GM18867 (cell line): ENCODE measurements at regions not wholly inside any gene's neighbourhood (a gene's known extent, or its start where the extent isn't known, plus 50 kb on each side); places are given as distances from the start of the nearest gene placed in this dataset.

Experiments
- ATAC-seq: cut with Tn5 transposase; IDR thresholded peaks from one replicate; pipeline ENCODE4 v1.9.1; 2021; ENCODE audit warnings: mild to moderate bottlenecking, moderate library complexity; ENCODE audit not compliant: unreplicated experiment

- no peak for ATAC-seq
Measured at GRCh38 chr6:134866563-134866962, 83.3 kb downstream of the ALDH8A1 start.

- ATAC-seq = no peak
Measured at GRCh38 chr6:134864558-134864957, 85.3 kb downstream of the ALDH8A1 start.

GRCh38 chr6:134863763-134864510, 86.0 kb downstream of the ALDH8A1 start:
- ATAC-seq = no peak

- ATAC-seq = no peak
Measured at GRCh38 chr6:134854366-134854765, 95.5 kb downstream of the ALDH8A1 start.

GRCh38 chr6:134853111-134854055, 96.5 kb downstream of the ALDH8A1 start:
- ATAC-seq = no peak

- ATAC-seq = no peak
Measured at GRCh38 chr6:134851548-134851947, 98.4 kb downstream of the ALDH8A1 start.

- no peak for ATAC-seq
Measured at GRCh38 chr6:134850721-134851305, 99.1 kb downstream of the ALDH8A1 start.

- no peak for ATAC-seq
Measured at GRCh38 chr6:134849920-134850447, 99.9 kb downstream of the ALDH8A1 start.

- ATAC-seq = no peak
Measured at GRCh38 chr6:134848076-134848475, 101.8 kb downstream of the ALDH8A1 start.

- ATAC-seq = no peak
Measured at GRCh38 chr6:134846865-134847264, 103.0 kb downstream of the ALDH8A1 start.

- ATAC-seq = no peak
Measured at GRCh38 chr6:134846031-134846430, 103.9 kb downstream of the ALDH8A1 start.

GRCh38 chr6:134844120-134844519, 105.8 kb downstream of the ALDH8A1 start:
- ATAC-seq = no peak

GRCh38 chr6:134840086-134840867, 109.6 kb downstream of the ALDH8A1 start:
- no peak for ATAC-seq

- no peak for ATAC-seq
Measured at GRCh38 chr6:134835993-134836392, 113.9 kb downstream of the ALDH8A1 start.

- ATAC-seq = no peak
Measured at GRCh38 chr6:134830940-134831339, 119.0 kb downstream of the ALDH8A1 start.

GRCh38 chr6:134830194-134830593, 119.7 kb downstream of the ALDH8A1 start:
- no peak for ATAC-seq

GRCh38 chr6:134828641-134829040, 121.3 kb downstream of the ALDH8A1 start:
- ATAC-seq = no peak

- peak; percentile 51 for ATAC-seq
Measured at GRCh38 chr6:134826889-134827737, 122.8 kb downstream of the ALDH8A1 start.

- no peak for ATAC-seq
Measured at GRCh38 chr6:134823710-134824034, 126.2 kb downstream of the ALDH8A1 start.
